WI38 (cell line): ENCODE measurements at regions not wholly inside any gene's neighbourhood (a gene's known extent, or its start where the extent isn't known, plus 50 kb on each side); places are given as distances from the start of the nearest gene placed in this dataset.

ENCODE experiments used
- H3K4me3 ChIP-seq: 2 replicates; pipeline ENCODE4 v1.5.1; 2011; ENCODE audit warnings: low read depth, mild to moderate bottlenecking, control low read depth, low read length
- TF ChIP-seq, protein P1 (sequence below): IDR thresholded peaks from 2 replicates; pipeline ENCODE4 v1.5.1; 2012; ENCODE audit warnings: low read depth, mild to moderate bottlenecking, control low read depth, low read length

DNA sequence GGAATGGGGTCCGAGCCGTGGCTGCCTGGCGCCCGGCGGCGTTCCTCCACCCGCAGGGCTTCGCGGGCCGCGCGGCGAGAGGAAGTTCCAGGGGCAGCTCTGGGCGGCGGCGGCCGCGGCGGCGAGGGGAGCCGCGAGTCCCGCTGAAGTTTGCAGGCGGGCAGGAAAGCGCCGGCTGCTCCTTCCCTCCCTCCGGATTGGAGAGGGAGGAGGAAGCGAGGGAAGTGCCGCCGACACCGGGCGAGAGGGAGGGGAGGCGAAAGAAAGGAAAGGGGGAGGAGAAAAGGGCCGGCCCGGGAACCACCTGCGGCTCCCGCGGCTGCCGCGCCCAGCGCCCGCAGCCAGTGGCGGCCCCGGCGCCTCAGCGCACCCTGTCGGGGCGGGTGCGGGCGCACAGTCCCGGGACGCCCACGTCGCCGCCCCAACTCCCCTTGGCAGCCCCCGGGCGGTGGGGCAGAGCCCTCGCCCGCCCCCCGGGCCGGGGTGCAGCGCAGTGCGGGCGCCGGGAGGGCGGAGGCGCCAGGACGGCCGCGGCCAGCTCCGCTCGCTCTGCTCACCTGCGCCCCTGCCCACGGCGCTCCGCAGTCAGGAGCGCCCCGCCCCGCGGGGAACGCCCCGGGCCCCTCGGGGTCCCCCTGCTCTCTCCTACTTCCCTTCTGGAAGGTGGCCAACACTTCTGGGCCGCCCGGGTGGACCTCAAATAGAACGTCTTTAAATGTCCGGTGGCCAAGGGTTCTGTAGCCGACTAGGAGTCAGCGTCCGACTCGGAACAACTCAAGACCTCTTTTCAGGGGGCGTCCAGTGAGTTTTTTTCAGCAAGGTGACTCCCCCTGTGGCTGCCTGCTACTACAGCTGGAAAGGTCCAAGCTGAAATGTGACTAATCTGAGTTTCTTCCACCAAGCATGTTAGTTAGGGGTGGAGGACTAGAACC lies 80.3 kb upstream of the CCDC28A start:
- TF ChIP-seq, protein P1, sequence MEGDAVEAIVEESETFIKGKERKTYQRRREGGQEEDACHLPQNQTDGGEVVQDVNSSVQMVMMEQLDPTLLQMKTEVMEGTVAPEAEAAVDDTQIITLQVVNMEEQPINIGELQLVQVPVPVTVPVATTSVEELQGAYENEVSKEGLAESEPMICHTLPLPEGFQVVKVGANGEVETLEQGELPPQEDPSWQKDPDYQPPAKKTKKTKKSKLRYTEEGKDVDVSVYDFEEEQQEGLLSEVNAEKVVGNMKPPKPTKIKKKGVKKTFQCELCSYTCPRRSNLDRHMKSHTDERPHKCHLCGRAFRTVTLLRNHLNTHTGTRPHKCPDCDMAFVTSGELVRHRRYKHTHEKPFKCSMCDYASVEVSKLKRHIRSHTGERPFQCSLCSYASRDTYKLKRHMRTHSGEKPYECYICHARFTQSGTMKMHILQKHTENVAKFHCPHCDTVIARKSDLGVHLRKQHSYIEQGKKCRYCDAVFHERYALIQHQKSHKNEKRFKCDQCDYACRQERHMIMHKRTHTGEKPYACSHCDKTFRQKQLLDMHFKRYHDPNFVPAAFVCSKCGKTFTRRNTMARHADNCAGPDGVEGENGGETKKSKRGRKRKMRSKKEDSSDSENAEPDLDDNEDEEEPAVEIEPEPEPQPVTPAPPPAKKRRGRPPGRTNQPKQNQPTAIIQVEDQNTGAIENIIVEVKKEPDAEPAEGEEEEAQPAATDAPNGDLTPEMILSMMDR = no peak
- peak overlapping the region; percentile 79 for H3K4me3 ChIP-seq

DNA sequence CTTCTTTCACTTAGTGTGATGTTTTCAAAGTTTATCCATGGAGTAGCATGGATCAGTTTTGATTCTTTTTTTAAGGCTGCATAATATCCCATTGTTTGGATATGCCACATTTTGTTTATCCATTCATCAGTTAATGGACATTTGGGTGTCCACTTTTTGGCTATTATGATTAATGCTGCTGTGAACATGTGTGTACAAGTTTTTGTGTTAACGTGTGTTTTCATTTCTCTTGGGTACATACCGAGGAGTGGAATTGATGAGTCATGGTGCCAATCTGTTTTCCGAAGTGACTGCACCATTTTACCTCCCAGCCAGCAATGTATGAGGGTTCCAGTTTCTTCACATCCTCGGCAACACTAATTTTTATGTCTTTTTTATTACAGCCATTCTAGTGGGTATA lies 78.4 kb upstream of the CCDC28A start:
- TF ChIP-seq, protein P1 = no peak
- no peak overlapping the region for H3K4me3 ChIP-seq

DNA sequence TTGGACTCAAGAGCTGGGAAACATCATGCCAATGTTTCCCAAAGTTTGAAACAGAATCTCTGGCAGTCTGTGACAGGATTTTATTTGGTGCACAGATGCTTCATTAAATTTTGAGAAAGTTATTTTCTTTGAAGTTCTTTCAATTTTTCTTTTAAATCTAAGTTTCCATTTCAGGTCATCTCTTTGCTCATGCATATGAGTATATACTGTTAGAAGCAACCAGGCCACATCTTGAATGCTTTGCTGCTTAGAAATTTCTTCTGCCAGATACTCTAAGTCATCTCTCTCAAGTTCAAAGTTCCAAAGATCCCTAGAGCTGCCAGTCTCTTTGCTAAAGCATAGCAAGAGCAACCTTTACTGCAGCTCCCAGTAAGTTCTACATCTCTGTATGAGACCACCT lies 59.1 kb upstream of the CCDC28A start:
- TF ChIP-seq, protein P1 = no peak
- H3K4me3 ChIP-seq = no peak overlapping the region

DNA sequence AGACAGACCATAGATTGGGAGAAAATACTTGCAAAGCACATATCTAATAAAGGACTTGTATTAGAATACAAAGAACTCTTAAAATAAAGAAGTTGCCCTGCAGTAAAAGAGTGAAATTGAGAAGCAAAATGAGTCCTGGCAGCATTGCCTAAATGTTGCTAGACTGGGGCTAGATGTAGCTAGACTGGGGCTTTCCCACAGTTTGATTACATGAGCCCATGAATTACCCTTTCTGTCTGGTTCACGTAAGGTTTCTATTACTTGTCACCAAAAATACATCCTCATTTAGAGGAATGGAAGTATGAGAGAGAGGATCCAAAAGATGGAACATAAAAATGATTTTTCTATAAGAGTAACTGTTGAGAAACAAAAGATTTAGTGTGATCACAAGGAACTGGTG lies 57.6 kb upstream of the CCDC28A start:
- TF ChIP-seq, protein P1 = no peak
- no peak overlapping the region for H3K4me3 ChIP-seq

DNA sequence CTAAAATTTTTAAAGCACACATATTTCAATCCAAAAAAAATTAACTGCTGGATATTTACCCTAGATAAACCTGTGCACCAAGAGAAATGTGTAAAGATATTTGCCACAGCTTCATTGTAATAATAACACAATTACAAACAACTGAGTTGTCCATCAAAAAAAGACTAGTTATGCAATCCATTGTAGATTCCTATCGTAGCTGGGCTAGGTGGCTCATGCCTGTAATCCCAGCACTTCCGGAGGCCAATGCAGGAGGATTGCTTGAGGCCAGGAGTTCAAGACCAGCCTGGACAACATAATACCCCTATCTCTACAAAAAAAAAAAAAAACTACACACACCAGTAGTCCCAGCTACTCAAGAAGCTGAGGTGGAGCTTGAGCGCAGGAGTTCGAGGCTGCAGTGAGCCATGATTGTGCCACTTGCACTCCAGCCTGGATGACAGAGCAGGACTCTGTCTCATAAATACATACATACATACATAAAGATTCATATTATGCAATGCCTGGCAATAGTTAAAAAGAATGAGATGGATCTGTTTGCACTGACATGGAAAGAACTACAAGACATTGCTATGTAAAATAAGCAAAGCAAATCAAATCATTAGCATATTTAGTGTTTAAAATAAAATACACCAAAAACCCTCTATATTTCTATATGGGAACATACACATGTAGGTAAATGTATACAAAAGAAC lies 56.5 kb upstream of the CCDC28A start:
- TF ChIP-seq, protein P1 = no peak
- no peak overlapping the region for H3K4me3 ChIP-seq

DNA sequence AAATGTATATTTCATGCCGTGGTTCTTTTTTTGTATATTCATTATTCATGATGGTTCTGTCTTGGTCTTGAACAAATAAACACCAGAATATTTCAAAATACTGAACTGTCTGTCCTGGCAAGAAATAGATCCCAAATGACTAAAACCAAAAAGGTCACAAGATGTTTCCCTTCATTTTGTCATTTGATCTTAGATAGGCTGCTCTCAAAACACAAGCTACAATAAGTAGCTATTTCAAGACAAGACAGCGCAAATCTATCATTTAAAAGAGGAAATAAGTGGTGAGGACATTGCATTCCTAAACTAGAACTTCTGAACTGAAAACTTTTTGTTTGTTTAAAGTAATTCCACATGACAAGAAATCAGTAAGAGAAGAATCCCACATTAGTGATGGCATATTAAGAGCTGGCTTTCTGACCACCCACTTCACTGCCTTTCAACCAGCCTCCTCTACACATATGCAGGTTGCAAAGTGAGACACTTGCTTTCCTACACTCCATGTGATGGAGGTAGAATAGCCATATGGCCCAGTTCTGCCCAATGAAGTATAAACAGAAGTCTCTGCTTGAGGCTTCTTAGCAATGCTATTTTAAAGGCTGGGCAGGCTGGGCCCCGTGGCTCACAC lies 54.4 kb upstream of the CCDC28A start:
- TF ChIP-seq, protein P1 = no peak
- no peak overlapping the region for H3K4me3 ChIP-seq
